OCI-LY7 (cell line): ENCODE measurements at regions not wholly inside any gene's neighbourhood (a gene's known extent, or its start where the extent isn't known, plus 50 kb on each side); places are given as distances from the start of the nearest gene placed in this dataset.

ENCODE experiments used
- CTCF ChIP-seq: fragments of 200-600 bp; sonication (generic); conservative IDR thresholded peaks from 2 replicates; pipeline ENCODE4 v1.5.1; 2014; ENCODE audit warnings: mild to moderate bottlenecking, antibody characterized with exemption, low read length, moderate library complexity, mixed read lengths
- EZH2phosphoT487 ChIP-seq: fragments of 200-600 bp; sonication (generic); IDR thresholded peaks from 2 replicates; pipeline ENCODE4 v1.6.1; 2018; ENCODE audit warnings: low read depth, borderline replicate concordance, mild to moderate bottlenecking, mixed run types, antibody characterized with exemption, low read length, moderate library complexity, mixed read lengths

GRCh38 chrX:40437348-40437747 lies 143.4 kb upstream of the ATP6AP2 start:
- no peak for TF ChIP-seq CTCF
- no peak for TF ChIP-seq EZH2phosphoT487
